Upper lobe of left lung (tissue), 4 donors: ENCODE measurements at regions not wholly inside any gene's neighbourhood (a gene's known extent, or its start where the extent isn't known, plus 50 kb on each side); places are given as distances from the start of the nearest gene placed in this dataset.

ENCODE experiments used
- EP300 ChIP-seq, 4 donors: sonication (generic); formaldehyde crosslinking; IDR thresholded peaks; one replicate each; pipeline ENCODE4 v1.5.1; 2017; ENCODE audit warnings: antibody characterized with exemption in 4 of 4, control low read depth in 2 of 4
- POLR2A ChIP-seq, 4 donors: fragments of 450-650 bp; IDR thresholded peaks; one replicate each; pipeline ENCODE4 v1.5.1; 2016 to 2017; ENCODE audit warnings: antibody characterized with exemption in 4 of 4, mild to moderate bottlenecking in 2 of 4
- TF ChIP-seq, protein P1 (sequence below), 6 experiments: fragments of 450-650 bp in 4 of 6; fragments of 200-600 bp in 2 of 6; sonication (generic) in 2 of 6; IDR thresholded peaks; one replicate each; pipeline ENCODE4 v1.5.1; 2016 to 2019; ENCODE audit warnings: antibody characterized with exemption in 6 of 6

DNA sequence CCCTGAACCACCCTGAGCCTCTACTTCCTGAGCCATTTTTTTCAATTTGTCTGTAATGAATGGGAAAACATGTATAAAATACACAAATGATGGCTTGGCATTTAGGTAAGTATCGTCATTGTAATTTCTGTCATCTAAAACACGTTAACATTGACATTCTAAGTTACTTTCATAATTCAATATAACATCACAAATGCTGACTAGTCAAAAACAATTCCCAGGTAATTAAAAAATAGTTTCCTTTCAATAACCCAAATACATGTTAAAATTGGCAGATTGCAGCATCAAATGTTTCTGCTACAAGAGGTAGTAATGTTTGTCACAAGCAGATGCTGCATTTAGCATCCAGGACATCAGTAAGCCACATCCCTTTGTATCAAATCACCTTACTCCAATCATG is 776.4 kb downstream of the KCTD16 start:
- TF ChIP-seq, protein P1, sequence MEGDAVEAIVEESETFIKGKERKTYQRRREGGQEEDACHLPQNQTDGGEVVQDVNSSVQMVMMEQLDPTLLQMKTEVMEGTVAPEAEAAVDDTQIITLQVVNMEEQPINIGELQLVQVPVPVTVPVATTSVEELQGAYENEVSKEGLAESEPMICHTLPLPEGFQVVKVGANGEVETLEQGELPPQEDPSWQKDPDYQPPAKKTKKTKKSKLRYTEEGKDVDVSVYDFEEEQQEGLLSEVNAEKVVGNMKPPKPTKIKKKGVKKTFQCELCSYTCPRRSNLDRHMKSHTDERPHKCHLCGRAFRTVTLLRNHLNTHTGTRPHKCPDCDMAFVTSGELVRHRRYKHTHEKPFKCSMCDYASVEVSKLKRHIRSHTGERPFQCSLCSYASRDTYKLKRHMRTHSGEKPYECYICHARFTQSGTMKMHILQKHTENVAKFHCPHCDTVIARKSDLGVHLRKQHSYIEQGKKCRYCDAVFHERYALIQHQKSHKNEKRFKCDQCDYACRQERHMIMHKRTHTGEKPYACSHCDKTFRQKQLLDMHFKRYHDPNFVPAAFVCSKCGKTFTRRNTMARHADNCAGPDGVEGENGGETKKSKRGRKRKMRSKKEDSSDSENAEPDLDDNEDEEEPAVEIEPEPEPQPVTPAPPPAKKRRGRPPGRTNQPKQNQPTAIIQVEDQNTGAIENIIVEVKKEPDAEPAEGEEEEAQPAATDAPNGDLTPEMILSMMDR (IDR thresholded peaks at IDR 0.05), result no peak
- TF ChIP-seq POLR2A (IDR thresholded peaks at IDR 0.05) (no peak), EP300 (IDR thresholded peaks at IDR 0.05) (no peak)
